ENCODE measurements at regions not wholly inside any gene's neighbourhood (a gene's known extent, or its start where the extent isn't known, plus 50 kb on each side); places are given as distances from the start of the nearest gene placed in this dataset.

DNA sequence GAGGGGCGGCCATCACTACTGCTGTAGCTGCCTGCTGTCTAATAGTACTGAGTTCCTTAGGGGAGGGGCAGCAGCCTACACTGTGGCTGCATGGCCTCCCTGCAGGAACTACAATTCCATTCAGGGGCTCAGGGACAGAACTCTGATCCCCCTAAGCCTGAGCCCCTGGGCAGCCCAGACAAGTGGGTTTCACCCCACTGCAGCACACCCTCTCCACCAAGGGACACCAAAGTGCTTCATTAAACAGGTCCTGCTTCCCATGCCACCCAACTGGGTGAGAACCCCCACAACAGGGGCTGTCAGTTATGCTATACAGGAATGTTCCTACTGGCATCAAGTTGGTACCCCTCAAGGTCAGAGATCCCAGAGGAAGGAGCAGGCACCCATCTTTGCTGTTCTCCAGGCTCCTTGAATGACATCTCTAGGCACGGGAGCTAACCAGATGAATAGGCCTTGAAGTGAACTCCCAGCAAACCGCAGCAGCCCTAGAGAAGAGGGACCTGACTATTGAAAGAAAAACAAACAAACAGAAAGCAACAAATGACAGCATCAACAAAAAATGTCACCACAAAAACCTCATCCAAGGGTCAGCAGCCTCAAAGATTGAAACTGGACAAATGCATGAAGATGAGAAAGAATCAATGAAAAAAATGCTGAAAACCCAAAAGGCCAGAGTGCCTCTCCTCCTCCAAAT is 437.4 kb downstream of the NUF2 start:
- no peak for DNase-seq

- DNase-seq: no peak
Observed at GRCh38 chr1:163761898-163762297, 440.1 kb downstream of the NUF2 start.

- DNase-seq: no peak
Observed at GRCh38 chr1:163766257-163766918, 444.6 kb downstream of the NUF2 start.

DNA sequence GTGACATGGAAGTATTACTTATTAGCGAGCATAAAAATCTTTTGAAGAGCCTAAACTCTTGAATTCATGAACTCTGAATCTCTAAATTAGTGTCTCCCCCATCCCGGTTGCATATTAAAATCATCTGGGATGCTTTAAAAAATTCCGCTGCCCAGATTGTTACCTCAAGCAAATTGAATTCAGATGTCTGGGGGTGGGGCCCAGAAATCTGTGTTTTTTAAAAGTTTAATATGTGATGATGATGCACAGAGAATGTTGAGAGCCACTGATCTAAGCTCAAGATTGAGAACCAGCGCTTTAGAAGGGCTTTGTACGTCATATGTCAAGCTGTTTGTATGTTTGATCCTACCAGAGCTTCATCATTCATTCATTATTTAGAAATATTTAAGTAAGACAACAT is 446.8 kb downstream of the NUF2 start:
- DNase-seq: peak; percentile 22

GRCh38 chr1:163770265-163770664 is 448.5 kb downstream of the NUF2 start:
- no peak for DNase-seq

DNA sequence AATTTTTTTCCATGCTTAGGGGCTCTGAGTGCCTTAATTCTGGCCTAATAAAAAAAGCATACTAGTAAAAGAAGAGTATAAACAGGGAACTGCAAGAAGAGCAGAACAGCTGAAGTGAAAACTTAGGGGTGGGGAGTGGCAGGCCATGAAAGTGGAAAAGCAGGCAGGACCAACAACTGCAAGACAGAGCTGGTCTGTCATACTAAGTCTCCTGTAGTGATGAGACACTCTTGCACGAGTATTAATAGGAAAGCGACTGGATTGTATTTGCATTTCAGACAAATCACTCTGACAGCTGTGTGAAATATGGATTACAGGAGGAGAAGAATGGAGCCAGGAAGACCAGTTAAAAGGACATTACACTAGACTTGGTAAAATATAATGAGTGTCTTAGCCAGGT is 449.9 kb downstream of the NUF2 start:
- no peak for DNase-seq

- no peak for DNase-seq
Observed at GRCh38 chr1:163772246-163772645, 450.5 kb downstream of the NUF2 start.

DNA sequence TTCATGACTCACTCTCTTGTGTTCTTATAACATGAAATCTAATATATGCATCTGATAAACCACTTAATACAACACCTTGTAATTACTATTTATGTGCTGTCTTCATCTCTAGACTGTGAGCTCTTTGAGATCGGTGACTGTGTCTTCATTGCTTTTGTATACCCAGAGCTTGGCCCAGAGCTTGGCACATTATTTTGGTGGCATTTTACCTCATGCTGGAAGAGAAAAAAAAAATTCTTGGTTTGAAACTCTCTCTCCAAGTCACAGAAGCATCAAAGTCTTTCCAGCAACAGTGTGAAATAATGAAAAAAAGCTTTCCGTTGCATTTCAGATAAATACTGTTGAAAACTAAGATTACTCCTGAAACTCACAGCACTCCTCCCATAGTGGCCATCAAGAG is 451.6 kb downstream of the NUF2 start:
- DNase-seq: no peak

- no peak for DNase-seq
Observed at GRCh38 chr1:163774401-163774945, 452.7 kb downstream of the NUF2 start.

DNA sequence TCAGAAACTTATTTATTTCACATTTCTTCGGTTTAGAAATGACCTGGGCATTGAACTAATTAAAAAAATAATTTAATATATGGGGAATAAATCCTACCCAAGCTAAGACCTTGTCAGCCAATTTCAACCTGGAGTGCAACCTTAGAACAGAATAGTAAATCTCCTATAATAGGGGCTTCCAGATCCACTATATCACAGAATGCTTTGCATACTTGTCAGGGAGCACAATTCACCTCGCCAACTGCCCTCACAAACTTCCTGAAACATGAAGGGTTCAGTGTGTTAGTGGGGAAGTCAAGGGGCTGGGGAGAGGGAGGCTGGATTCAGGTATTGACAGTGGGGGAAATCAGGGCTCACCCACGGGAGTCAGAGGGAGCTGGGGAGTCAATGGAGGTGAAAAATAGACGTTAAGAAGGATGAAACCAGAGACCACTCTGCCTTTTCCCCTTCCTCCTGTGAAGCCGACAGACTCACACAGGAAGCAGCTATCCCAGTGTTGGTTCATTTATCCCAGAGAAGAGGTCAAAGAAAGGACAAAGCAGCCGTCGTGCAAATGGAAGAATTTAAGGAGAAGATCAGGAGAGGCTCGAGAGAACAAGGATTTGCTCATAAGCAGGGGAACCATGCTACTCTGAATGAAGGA is 453.3 kb downstream of the NUF2 start:
- no peak for DNase-seq

GRCh38 chr1:163777205-163777604 is 455.5 kb downstream of the NUF2 start:
- DNase-seq: no peak

GRCh38 chr1:163781146-163781545 is 459.4 kb downstream of the NUF2 start:
- no peak for DNase-seq

DNA sequence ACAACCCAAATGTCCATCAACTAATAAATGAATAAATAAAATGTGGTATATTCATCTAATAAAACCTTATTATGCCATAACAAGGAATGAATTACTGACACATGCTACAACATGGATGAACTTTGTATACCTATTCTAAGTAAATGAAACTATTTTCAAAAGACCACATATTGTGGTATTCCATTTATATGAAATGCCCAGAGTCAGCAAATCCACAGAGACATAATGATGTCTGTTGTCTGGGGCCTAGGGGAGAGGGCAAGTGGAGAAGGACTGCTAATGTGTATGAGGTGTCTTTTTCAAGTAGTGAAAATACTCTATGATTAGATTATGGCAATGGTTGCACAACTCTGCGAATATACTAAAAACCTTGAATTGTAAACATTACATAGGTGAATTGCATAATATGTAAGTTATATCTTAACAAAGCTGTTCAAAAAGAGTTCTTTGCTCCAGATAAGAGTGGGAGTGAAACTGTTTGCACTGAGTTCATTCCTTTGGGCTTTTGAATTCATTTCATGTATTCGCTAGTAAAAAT is 464.2 kb downstream of the NUF2 start:
- DNase-seq: no peak

DNA sequence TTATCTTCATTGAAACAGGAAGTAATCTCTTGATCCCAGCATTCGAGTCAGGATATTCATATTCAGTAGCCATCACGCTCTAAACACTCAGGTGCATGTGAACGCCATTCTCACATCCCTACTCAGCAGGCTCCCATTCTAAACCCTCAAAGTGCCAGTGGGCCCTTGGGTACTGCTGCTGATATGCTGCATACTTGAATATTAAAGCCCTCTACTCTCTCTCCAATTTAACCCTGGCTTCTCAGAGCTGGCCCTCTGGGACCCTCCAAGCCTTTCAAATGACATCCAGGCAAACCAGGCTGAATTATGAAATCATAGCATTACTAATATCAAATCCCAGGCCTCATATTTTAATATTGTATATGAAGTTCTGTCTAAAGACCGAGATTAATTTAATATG is 468.2 kb downstream of the NUF2 start:
- DNase-seq: no peak

DNA sequence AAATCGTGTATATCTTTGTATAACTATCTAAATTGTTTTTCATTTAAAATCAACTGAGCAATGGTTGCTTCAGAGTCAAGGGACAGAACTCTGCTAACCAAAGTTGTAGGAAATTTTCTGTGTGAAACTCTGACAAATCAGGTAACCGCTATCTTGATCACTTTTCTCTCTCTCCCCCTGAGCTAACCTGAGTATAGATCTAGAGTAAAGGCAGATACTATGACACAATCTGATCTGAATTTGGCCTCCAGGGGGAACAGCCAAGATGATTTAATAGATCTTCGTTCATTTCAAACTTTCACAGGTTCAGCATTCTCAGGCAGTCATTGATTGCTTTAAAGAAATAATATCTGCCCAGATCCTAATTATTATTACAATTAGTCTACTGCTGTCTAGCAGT is 472.8 kb downstream of the NUF2 start:
- DNase-seq: no peak

GRCh38 chr1:163796394-163796821 is 474.7 kb downstream of the NUF2 start:
- DNase-seq: no peak

GRCh38 chr1:163797816-163798215 is 476.1 kb downstream of the NUF2 start:
- DNase-seq: no peak

DNA sequence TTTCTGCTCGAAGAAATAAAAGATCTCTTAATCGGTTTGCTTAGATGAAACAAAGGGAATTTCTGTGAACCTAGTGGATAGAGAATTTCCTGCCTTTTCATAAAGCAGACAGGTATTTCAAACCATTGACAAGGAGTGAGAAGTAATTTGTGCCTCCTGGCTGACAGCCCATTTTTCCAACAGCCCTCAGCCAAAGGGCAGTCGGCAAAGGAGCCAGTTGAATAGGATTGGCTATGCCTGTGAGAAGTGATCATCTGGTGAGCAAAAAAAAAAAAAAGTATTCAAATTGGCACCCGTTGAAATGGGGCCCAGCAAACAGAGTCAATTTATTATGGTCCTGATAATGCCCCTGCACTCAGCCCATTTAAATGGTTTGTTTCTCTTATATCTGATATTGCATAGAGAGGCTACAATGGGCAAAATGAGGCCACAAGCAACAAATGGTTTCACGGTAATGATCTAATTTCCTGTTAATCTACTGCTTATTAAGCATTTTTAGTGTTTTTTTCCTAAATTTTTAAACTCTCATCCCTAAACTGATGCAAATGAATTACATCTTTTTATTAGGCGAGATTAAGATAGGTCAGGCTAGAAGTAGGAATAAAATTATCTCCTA is 477.5 kb downstream of the NUF2 start:
- no peak for DNase-seq

GRCh38 chr1:163807331-163808049 is 485.7 kb downstream of the NUF2 start:
- DNase-seq: no peak

DNA sequence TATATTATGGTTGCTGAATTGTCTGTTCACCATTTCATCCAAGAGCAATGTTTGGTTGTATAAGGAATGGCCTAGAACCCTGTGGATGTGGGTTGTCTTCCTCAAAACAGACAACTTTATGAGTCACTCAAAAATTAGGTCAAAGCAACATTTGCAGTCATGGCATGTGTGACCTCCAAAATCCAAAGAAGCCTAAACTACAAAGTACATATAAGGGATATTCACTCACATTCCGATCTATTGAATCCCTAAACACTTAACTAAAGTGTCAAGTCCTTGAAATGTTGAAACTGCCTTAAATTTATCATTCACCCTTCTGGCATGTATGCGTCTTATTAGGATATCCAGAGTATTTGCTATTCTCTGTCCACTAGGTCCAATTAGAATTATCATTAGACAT is 491.5 kb downstream of the NUF2 start:
- peak; percentile 73 for DNase-seq

DNA sequence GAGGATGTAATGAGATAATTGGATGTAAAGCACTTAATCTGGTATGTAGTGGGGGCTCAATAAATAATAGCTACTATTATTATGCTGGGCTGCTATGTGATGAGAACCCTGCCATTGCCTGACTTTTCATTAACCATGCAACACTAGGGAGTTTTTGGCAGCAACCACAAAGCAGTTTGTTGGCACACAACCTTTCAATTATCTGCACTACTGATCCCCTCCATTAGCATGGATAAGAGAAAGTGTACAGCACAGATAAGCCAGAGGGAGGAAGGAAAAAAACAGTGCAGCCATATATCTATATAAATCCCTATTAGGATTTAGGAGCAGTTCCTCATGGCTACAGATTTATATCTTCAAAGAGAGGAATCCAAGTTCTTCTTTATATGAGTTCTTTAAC is 498.5 kb downstream of the NUF2 start:
- no peak for DNase-seq

DNA sequence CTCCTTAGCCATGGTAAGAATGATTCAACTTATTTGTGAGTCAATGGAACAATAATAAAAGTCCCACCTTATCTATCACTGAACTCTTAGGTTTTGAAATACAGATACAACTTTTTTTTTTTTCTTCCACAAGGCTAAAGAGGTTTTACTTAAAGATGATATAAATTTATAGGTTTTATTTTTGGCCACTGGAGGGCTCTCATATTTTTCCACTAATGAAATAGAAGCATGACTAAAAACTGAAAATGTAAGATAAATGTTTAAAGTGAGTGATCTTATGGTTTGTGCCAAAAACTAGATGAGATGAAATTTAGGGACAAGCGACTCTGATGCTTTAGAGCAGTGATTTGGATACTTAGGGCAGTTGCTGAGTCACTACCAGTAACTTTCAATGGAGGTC is 499.0 kb downstream of the NUF2 start:
- peak; percentile 59 for DNase-seq

All from fibroblast of skin of scalp (primary cell).